Muscle of leg (tissue), 3 donors: ENCODE measurements at regions not wholly inside any gene's neighbourhood (a gene's known extent, or its start where the extent isn't known, plus 50 kb on each side); places are given as distances from the start of the nearest gene placed in this dataset.

Experiments used
- DNase-seq: peaks from one replicate; pipeline ENCODE4 v3.0.0; 2013
- H3K27ac ChIP-seq: one replicate; pipeline ENCODE4 v1.5.1; 2013; ENCODE audit warnings: mild to moderate bottlenecking, low read length, control low read depth
- H3K27me3 ChIP-seq: one replicate; pipeline ENCODE4 v1.6.1; 2013; ENCODE audit warnings: low read length; ENCODE audit not compliant: control insufficient read depth, insufficient read depth
- H3K36me3 ChIP-seq: one replicate; pipeline ENCODE4 v1.6.1; 2013; ENCODE audit warnings: low read length; ENCODE audit not compliant: control insufficient read depth, insufficient read depth
- H3K4me1 ChIP-seq: one replicate; pipeline ENCODE4 v1.6.1; 2013; ENCODE audit warnings: low read length; ENCODE audit not compliant: control insufficient read depth, insufficient read depth
- H3K4me3 ChIP-seq: one replicate; pipeline ENCODE4 v1.5.1; 2013; ENCODE audit warnings: low read length, control low read depth
- H3K9me3 ChIP-seq: replicated peaks from 2 replicates; pipeline ENCODE4 v1.6.1; 2013; ENCODE audit warnings: low read depth, low read length; ENCODE audit not compliant: control insufficient read depth
- WGBS: methylation state at CpG from one replicate; pipeline ENCODE4 v1.1.5; 2013; ENCODE audit warnings: missing lambda C conversion rate; ENCODE audit not compliant: insufficient coverage; 5-methylcytosine and 5-hydroxymethylcytosine counted together

DNA sequence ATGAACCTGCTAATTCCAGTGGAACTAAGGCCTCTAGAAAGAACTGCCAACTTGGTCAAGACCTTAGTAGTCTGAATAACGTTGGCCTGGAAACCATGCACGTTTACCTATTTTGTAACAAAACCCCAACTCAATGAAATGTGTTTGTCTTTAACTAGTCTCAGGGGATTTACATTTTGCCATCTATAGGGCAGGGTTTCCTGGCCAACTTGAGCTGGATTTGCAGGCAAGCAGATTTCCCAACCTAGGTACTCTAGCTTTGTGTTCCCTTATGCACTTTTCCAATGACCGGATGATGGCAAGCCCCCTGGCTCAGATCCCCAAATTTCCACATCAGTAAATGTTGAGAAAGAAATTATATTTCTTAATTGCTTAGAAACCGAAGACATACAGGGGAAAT is 114.5 kb downstream of the IRS2 start:
- no peak for DNase-seq
- no peak overlapping the region for H3K27ac ChIP-seq
- H3K4me3 ChIP-seq: no peak overlapping the region
- H3K4me1 ChIP-seq: no peaks in the 10 kb centered on the region
- no peaks in the 10 kb centered on the region for H3K27me3 ChIP-seq
- H3K9me3 ChIP-seq: no peaks in the 10 kb centered on the region
- WGBS: 100% methylated on average over 1 of the region's 4 CpGs
- no peaks in the 10 kb centered on the region for H3K36me3 ChIP-seq

DNA sequence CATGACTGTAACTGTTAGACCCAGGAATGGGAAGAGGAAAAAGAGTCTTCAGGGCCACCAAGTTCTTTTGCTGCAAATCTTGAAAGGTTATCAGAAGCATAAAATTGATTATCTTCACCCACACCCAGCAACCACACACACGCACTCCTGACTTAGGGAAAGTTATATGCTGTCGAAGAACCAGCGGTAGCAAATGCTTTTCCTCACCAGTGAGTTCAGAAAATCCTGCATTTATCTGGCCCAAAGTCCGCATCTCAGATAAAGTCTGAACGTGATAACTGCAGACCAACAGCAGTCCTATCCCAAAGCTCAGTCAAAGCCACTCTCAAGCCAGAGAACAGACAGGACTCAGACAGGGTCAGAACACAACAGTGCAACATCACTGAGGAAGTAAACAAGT is 115.6 kb downstream of the IRS2 start:
- no peaks in the 10 kb centered on the region for H3K9me3 ChIP-seq
- 95% methylated on average over 5 of the region's 5 CpGs for WGBS
- H3K36me3 ChIP-seq: no peaks in the 10 kb centered on the region
- no peak overlapping the region for H3K27ac ChIP-seq
- no peak for DNase-seq
- no peak overlapping the region for H3K4me3 ChIP-seq
- no peaks in the 10 kb centered on the region for H3K27me3 ChIP-seq
- no peaks in the 10 kb centered on the region for H3K4me1 ChIP-seq

DNA sequence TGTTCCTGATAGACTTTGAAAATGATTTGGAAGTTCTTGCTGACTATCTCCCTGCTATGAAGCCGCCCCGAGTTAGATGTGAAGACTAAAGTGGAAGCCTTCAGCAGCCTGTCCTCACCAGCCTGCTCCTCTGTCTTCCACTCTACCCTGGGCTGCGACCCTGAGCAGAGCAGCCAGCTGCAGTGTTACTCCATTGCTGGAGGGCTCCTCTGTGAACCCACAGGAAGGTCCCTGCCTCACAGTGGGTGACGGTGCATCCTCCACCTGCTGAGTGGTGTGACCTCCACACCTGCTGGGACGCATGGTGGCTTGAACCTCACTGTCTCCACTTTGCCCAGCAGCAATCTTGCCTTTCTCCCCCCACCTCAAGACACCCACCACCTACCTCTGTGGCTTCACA is 116.4 kb downstream of the IRS2 start:
- WGBS: 86% methylated on average over 5 of the region's 5 CpGs
- no peak for DNase-seq
- H3K27ac ChIP-seq: no peak overlapping the region
- no peaks in the 10 kb centered on the region for H3K27me3 ChIP-seq
- no peaks in the 10 kb centered on the region for H3K4me1 ChIP-seq
- no peak overlapping the region for H3K4me3 ChIP-seq
- H3K9me3 ChIP-seq: no peaks in the 10 kb centered on the region
- no peaks in the 10 kb centered on the region for H3K36me3 ChIP-seq

DNA sequence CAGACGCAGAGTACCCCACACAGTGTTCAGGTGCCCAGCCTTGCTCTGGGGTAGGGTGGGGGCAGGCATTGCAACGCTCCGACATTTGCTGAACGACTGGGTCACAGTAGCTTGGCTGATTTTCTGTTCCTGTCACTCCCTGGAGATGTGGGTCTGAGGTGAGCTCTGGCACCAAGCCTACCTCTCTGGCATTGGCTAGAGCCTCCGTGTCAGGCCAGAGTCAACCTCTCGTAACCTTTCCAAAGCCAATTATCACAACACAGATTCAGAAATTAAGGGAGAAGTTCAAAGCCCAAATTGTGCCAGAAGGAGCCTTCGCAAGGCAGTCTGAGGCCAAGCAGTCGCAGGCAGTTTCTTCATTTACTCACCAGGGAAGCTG is 117.2 kb downstream of the IRS2 start:
- Histone ChIP-seq H3K4me3 (no peak overlapping the region), H3K27me3 (no peaks in the 10 kb centered on the region), H3K9me3 (no peaks in the 10 kb centered on the region), H3K36me3 (no peaks in the 10 kb centered on the region), H3K27ac (no peak overlapping the region), H3K4me1 (no peaks in the 10 kb centered on the region)
- WGBS: 50% methylated on average over 7 of the region's 8 CpGs
- DNase-seq: no peak

DNA sequence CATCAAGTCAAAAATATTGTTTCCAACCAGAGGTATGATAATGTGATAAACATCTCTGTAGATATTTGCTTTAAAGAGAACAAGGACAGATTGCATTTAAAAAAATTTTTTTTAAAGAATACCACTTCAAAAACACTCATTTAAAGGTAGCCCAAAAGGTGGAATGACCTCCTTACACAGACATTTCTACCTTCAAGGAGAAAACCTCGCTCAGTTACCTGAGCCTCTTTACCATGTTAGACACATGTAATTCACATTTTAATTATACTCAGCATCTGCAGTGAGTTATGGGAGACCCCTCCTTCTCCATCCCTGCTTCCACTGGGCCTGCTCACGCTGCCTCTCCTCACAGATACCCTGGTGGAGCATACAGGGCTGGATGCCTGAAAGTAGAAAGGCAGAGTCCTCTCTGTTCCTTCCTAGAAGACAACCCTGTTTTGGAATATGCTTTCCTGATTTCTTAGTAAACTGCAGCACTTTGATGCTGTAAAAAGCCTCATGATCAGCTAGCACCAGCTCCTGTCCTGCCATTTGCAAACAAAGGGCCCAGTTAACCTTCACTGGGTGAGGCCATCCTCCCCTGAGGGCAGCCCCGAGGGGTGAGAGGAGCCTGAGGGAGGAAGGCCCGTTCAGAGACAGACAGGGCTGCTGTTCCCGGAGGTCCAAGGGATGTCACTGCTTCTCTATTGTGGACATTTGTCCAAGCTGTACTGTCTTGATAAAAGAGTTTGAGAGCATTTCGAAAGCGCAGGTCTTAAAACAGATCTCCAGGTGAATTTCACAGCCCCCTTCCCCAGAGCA is 117.8 kb downstream of the IRS2 start:
- Histone ChIP-seq H3K9me3 (no peaks in the 10 kb centered on the region), H3K27me3 (no peaks in the 10 kb centered on the region), H3K27ac (no peak overlapping the region), H3K4me1 (no peaks in the 10 kb centered on the region), H3K4me3 (no peak overlapping the region), H3K36me3 (no peaks in the 10 kb centered on the region)
- DNase-seq: no peak
- 61% methylated on average over 4 of the region's 7 CpGs for WGBS

DNA sequence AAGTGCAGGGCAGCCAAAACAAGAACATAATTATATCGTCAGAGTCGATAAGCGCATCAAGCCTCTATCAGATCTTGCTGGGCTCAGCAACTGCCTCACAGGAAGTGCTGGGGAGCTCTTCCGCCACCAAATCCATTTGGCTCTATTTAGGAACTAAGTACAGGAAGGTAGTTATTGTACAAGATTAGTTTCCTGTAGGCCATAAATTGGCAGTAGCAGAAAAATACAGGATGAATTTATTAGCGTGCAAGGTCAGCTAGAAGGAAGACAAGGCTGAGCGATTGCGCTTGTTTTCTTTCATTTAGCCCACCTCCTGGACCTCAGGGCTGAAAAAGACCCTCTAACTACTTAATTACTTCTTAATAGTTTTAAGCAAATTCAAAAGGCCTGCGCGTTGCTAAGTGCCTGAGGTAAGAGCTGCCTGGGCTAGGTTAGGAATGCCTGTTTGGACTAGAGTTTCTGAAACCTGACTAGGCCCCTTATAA is 118.5 kb downstream of the IRS2 start:
- no peak overlapping the region for H3K4me3 ChIP-seq
- H3K27me3 ChIP-seq: no peaks in the 10 kb centered on the region
- H3K9me3 ChIP-seq: no peaks in the 10 kb centered on the region
- H3K4me1 ChIP-seq: no peaks in the 10 kb centered on the region
- no peaks in the 10 kb centered on the region for H3K36me3 ChIP-seq
- WGBS: no CpG with 5 or more reads among the region's 9 CpGs
- H3K27ac ChIP-seq: no peak overlapping the region
- no peak for DNase-seq

DNA sequence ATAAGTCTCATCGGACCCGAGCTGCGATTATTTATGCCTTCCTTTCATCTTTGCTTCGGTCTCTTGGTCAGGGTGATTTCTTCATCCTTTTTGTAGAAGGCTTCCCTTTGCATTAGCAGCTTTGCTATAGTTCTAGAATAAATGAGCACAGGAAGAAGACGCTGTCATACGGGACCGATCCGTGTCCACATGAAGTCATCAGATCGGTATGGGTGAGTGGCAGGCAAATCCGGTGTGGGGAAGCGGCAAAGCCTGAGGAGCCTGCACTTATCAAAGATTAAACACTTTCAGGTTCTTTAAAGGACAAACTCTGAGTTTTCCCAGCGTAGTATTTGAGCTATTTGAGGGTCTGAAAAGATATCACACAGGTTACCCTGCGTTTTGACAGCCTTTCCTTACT is 119.3 kb downstream of the IRS2 start:
- DNase-seq: no peak
- no peaks in the 10 kb centered on the region for H3K36me3 ChIP-seq
- 27% methylated on average over 10 of the region's 13 CpGs for WGBS
- no peak overlapping the region for H3K27ac ChIP-seq
- H3K9me3 ChIP-seq: no peaks in the 10 kb centered on the region
- H3K4me3 ChIP-seq: no peak overlapping the region
- no peaks in the 10 kb centered on the region for H3K4me1 ChIP-seq
- no peaks in the 10 kb centered on the region for H3K27me3 ChIP-seq

DNA sequence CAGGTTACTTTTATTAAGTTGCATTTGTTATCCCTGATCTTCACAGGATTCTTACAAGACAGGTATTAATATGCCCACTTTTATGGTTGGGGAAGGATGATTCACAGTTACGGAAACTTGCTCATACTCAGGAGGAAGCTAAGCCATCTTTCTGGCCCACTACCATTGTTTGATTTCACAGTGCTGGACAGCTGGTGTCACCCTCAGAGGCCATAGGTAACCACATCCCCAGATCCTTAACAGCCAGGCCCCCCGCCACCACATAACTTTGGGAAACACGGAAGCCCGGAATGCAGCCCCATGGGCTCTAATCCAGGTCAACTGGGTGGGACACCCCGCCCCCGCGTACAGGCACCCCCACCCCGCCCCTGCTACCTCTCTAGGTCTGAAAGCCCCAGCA is 119.7 kb downstream of the IRS2 start:
- H3K27ac ChIP-seq: no peak overlapping the region
- no peak for DNase-seq
- no peak overlapping the region for H3K4me3 ChIP-seq
- no peaks in the 10 kb centered on the region for H3K4me1 ChIP-seq
- WGBS: no CpG with 5 or more reads among the region's 8 CpGs
- H3K9me3 ChIP-seq: no peaks in the 10 kb centered on the region
- H3K36me3 ChIP-seq: no peaks in the 10 kb centered on the region
- H3K27me3 ChIP-seq: peaks cover 2% of the 10 kb centered on the region

DNA sequence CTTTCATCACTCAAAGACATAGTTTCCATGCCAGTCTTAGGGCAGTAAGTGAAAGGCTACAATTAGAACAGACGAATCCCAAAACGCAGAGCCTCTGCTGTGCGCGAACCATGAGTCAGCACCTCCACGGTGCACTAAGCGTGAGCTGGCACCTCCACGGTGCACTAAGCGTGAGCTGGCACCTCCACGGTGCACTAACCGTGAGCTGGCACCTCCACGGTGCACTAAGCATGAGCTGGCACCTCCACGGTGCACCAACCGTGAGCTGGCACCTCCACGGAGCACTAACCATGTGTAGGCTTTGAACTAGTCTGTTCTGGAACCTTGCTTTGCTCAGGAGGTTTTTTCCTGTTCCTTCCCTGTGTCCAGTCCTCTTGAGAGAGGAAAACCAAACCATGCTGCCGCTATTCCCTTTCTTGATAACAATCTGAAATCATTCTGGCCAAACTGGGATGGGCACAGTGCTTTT is 120.6 kb downstream of the IRS2 start:
- Histone ChIP-seq H3K27me3 (peaks cover 2% of the 10 kb centered on the region), H3K9me3 (no peaks in the 10 kb centered on the region), H3K4me3 (no peak overlapping the region), H3K36me3 (no peaks in the 10 kb centered on the region), H3K4me1 (no peaks in the 10 kb centered on the region), H3K27ac (no peak overlapping the region)
- 88% methylated on average over 15 of the region's 15 CpGs for WGBS
- no peak for DNase-seq

DNA sequence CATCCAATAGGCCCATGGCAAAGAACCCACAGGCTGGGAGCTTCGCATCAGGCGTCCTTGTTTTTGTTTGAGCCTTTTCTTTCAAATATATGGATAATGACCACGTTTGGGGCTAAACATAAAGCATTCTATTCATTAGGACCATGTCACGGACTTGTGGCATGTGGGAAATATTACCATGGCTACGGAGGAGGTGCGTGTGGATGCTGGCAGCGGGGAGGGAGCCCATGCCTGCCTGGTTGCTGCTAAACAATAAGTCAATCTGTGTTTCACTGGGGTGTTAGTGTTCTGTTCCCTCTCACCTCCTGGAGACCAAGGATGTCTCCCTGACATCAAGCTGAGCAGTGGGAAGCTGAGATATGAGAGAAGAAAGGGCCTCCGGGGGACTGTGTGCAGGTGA is 121.1 kb downstream of the IRS2 start:
- Histone ChIP-seq H3K27me3 (peaks cover 2% of the 10 kb centered on the region), H3K27ac (no peak overlapping the region), H3K9me3 (no peaks in the 10 kb centered on the region), H3K4me3 (no peak overlapping the region), H3K36me3 (no peaks in the 10 kb centered on the region), H3K4me1 (no peaks in the 10 kb centered on the region)
- WGBS: 100% methylated on average over 2 of the region's 8 CpGs
- DNase-seq: no peak

DNA sequence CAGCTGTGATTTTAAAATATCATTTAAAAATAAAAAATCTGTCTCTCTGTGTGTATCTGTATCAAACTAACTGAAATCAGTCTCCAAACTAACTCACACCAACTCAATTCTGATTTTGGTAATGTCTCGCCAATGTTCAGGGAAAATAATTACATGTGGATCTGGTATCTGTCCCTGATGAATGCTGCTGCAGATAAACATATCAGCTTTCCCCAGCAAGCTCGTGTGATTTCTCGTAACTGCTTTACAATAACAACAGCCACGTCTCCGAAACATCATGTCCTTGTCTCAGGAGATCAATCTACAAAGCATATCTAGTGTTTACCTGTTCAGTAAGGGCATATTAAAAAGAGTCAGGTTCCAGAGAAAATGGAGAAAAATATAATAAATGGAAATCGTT is 129.0 kb downstream of the IRS2 start:
- Histone ChIP-seq H3K27ac (no peak overlapping the region), H3K9me3 (no peaks in the 10 kb centered on the region), H3K36me3 (no peaks in the 10 kb centered on the region), H3K4me1 (peaks cover 4% of the 10 kb centered on the region), H3K27me3 (peaks cover 2% of the 10 kb centered on the region), H3K4me3 (no peak overlapping the region)
- WGBS: no CpG with 5 or more reads among the region's 6 CpGs
- DNase-seq: no peak
